Suprapubic skin (tissue), 4 donors: ENCODE measurements at regions not wholly inside any gene's neighbourhood (a gene's known extent, or its start where the extent isn't known, plus 50 kb on each side); places are given as distances from the start of the nearest gene placed in this dataset.
A peak's percentile ranks its signal among the peaks of the same experiment; 100 is the strongest.

Experiments
- DNase-seq, 2 donors: peaks; one replicate each; pipeline ENCODE4 v3.0.0-alpha.2; 2019; ENCODE audit warnings: low spot score in 2 of 2
- H3K27ac ChIP-seq: fragments of 200-600 bp; sonication (generic); one replicate; pipeline ENCODE4 v1.5.1; 2019
- H3K27me3 ChIP-seq: fragments of 200-600 bp; sonication (generic); one replicate; pipeline ENCODE4 v1.5.1; 2019
- H3K36me3 ChIP-seq: fragments of 200-600 bp; sonication (generic); one replicate; pipeline ENCODE4 v1.5.1; 2019
- H3K4me1 ChIP-seq: fragments of 200-600 bp; sonication (generic); one replicate; pipeline ENCODE4 v1.5.1; 2019
- H3K4me3 ChIP-seq: fragments of 200-600 bp; sonication (generic); one replicate; pipeline ENCODE4 v1.5.1; 2019; ENCODE audit warnings: mild to moderate bottlenecking
- H3K9me3 ChIP-seq: fragments of 200-600 bp; sonication (generic); one replicate; pipeline ENCODE4 v1.5.1; 2019
- EP300 ChIP-seq: sonication (generic); formaldehyde crosslinking; IDR thresholded peaks from one replicate; pipeline ENCODE4 v1.6.1; 2017; ENCODE audit warnings: antibody characterized with exemption
- POLR2A ChIP-seq, 2 donors: fragments of 450-650 bp; IDR thresholded peaks; one replicate each; pipeline ENCODE4 v1.6.1; 2017; ENCODE audit warnings: antibody characterized with exemption in 2 of 2, mild to moderate bottlenecking in 2 of 2, moderate library complexity in 2 of 2
- POLR2AphosphoS5 ChIP-seq, 3 donors: sonication (generic); formaldehyde crosslinking; IDR thresholded peaks; one replicate each; pipeline ENCODE4 v1.6.1; 2017; ENCODE audit warnings: antibody characterized with exemption in 3 of 3
- WGBS: methylation state at CpG from one replicate; pipeline ENCODE4 v1.1.5; 2018; 5-methylcytosine and 5-hydroxymethylcytosine counted together
- TF ChIP-seq, protein P1 (sequence below), 2 donors: fragments of 200-600 bp in 1 of 2; fragments of 450-650 bp in 1 of 2; sonication (generic) in 1 of 2; IDR thresholded peaks; one replicate each; pipeline ENCODE4 v1.5.1; 2016 to 2019; ENCODE audit warnings: antibody characterized with exemption in 2 of 2, mild to moderate bottlenecking in 1 of 2, moderate library complexity in 1 of 2

GRCh38 chr5:167833456-167833855 lies 458.0 kb upstream of the WWC1 start:
- TF ChIP-seq POLR2AphosphoS5 (IDR thresholded peaks at IDR 0.05) (no peak), EP300 (no peak), POLR2A (IDR thresholded peaks at IDR 0.05) (no peak)
- TF ChIP-seq, protein P1, sequence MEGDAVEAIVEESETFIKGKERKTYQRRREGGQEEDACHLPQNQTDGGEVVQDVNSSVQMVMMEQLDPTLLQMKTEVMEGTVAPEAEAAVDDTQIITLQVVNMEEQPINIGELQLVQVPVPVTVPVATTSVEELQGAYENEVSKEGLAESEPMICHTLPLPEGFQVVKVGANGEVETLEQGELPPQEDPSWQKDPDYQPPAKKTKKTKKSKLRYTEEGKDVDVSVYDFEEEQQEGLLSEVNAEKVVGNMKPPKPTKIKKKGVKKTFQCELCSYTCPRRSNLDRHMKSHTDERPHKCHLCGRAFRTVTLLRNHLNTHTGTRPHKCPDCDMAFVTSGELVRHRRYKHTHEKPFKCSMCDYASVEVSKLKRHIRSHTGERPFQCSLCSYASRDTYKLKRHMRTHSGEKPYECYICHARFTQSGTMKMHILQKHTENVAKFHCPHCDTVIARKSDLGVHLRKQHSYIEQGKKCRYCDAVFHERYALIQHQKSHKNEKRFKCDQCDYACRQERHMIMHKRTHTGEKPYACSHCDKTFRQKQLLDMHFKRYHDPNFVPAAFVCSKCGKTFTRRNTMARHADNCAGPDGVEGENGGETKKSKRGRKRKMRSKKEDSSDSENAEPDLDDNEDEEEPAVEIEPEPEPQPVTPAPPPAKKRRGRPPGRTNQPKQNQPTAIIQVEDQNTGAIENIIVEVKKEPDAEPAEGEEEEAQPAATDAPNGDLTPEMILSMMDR (IDR thresholded peaks at IDR 0.05) = no peak
- H3K27ac ChIP-seq = no peak overlapping the region
- DNase-seq = no peak
- no peaks in the 10 kb centered on the region for H3K36me3 ChIP-seq
- H3K9me3 ChIP-seq = no peaks in the 10 kb centered on the region
- no peaks in the 10 kb centered on the region for H3K4me1 ChIP-seq
- no peaks in the 10 kb centered on the region for H3K27me3 ChIP-seq
- WGBS = 92% methylated on average over 6 of the region's 6 CpGs
- no peak overlapping the region for H3K4me3 ChIP-seq

DNA sequence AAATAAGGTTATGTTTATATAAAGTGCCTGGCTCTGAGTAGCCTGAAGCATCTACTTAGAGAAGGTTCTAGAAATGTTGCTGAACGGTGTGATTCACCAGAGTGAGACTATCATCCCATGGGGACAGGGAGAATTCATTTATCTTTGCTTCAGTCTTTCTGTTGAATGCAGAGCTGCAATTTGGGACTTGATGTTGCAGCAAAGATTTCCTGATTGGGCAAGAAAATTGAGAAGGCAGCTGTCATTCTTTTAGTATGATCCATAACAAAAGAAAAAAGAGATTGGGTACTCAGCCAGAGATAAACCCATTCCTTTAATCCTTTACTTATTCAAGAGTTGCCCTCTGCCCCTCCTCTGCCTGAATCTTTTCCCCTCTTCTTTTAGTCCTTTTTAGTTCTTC lies 456.3 kb upstream of the WWC1 start:
- Histone ChIP-seq H3K27ac (no peak overlapping the region), H3K36me3 (no peaks in the 10 kb centered on the region), H3K9me3 (no peaks in the 10 kb centered on the region), H3K4me1 (no peaks in the 10 kb centered on the region), H3K4me3 (no peak overlapping the region), H3K27me3 (no peaks in the 10 kb centered on the region)
- DNase-seq = no peak
- TF ChIP-seq POLR2A (IDR thresholded peaks at IDR 0.05) = no peak
- TF ChIP-seq POLR2AphosphoS5 (IDR thresholded peaks at IDR 0.05) = no peak
- TF ChIP-seq, protein P1 (IDR thresholded peaks at IDR 0.05) = no peak
- no peak for TF ChIP-seq EP300
- WGBS = 53% methylated on average over 1 of the region's 1 CpG

GRCh38 chr5:167837127-167837526 lies 454.3 kb upstream of the WWC1 start:
- no peak for DNase-seq
- WGBS = 97% methylated on average over 2 of the region's 2 CpGs
- no peaks in the 10 kb centered on the region for H3K36me3 ChIP-seq
- H3K27ac ChIP-seq = no peak overlapping the region
- no peaks in the 10 kb centered on the region for H3K9me3 ChIP-seq
- TF ChIP-seq, protein P1 (IDR thresholded peaks at IDR 0.05) = no peak
- no peak for TF ChIP-seq EP300
- no peak for TF ChIP-seq POLR2AphosphoS5 (IDR thresholded peaks at IDR 0.05)
- TF ChIP-seq POLR2A (IDR thresholded peaks at IDR 0.05) = no peak
- no peaks in the 10 kb centered on the region for H3K4me1 ChIP-seq
- no peaks in the 10 kb centered on the region for H3K27me3 ChIP-seq
- H3K4me3 ChIP-seq = no peak overlapping the region

GRCh38 chr5:167839065-167839464 lies 452.4 kb upstream of the WWC1 start:
- WGBS = 25% methylated on average over 6 of the region's 6 CpGs
- TF ChIP-seq EP300 (no peak), POLR2A (IDR thresholded peaks at IDR 0.05) (no peak), POLR2AphosphoS5 (IDR thresholded peaks at IDR 0.05) (no peak)
- TF ChIP-seq, protein P1 (IDR thresholded peaks at IDR 0.05) = no peak
- H3K27ac ChIP-seq = peak overlapping the region; percentile 40
- no peaks in the 10 kb centered on the region for H3K36me3 ChIP-seq
- H3K9me3 ChIP-seq = no peaks in the 10 kb centered on the region
- no peaks in the 10 kb centered on the region for H3K27me3 ChIP-seq
- no peak overlapping the region for H3K4me3 ChIP-seq
- H3K4me1 ChIP-seq = no peaks in the 10 kb centered on the region
- no peak for DNase-seq

DNA sequence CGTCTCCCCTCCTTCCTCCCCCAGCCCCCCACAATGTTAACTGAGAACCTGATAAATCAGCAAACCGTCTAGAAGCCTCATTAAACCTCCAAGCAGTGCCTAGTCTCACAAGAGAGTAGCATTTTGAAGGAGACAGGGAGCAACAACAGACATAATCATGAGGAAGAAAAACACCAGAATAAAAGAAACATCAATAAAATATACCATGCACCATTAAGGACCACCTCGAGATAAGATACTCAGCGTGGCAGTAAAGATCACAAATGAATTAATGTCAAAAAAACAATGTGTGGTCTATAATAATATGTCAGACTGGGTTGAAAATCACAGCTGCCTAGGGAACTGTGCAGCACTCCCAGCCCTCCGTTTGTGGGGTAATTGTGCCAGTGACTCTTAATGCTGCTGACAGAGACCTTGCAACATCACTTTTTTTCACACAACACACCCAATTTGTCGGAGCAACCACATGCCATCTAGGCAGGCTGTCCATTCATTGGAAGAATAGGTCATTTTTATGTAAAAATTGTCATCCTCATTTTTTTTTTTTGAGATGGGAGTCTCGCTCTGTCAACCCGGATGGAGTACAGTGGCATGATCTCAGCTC lies 450.8 kb upstream of the WWC1 start:
- no peaks in the 10 kb centered on the region for H3K9me3 ChIP-seq
- H3K27ac ChIP-seq = no peak overlapping the region
- TF ChIP-seq, protein P1 (IDR thresholded peaks at IDR 0.05) = no peak
- no peaks in the 10 kb centered on the region for H3K36me3 ChIP-seq
- H3K4me1 ChIP-seq = no peaks in the 10 kb centered on the region
- WGBS = 52% methylated on average over 8 of the region's 8 CpGs
- no peak for DNase-seq
- H3K27me3 ChIP-seq = no peaks in the 10 kb centered on the region
- H3K4me3 ChIP-seq = no peak overlapping the region
